Fibroblast of gingiva (primary cell): ENCODE measurements at regions not wholly inside any gene's neighbourhood (a gene's known extent, or its start where the extent isn't known, plus 50 kb on each side); places are given as distances from the start of the nearest gene placed in this dataset.

ENCODE experiments used
- DNase-seq: peaks from one replicate; pipeline ENCODE4 v3.0.0-alpha.2; 2011; ENCODE audit warnings: low read depth

- DNase-seq: no peak
Observed at GRCh38 chr13:48761256-48761655, 107.5 kb downstream of the CYSLTR2 start.

GRCh38 chr13:48769107-48769704, 115.5 kb downstream of the CYSLTR2 start:
- peak; percentile 86 for DNase-seq

DNA sequence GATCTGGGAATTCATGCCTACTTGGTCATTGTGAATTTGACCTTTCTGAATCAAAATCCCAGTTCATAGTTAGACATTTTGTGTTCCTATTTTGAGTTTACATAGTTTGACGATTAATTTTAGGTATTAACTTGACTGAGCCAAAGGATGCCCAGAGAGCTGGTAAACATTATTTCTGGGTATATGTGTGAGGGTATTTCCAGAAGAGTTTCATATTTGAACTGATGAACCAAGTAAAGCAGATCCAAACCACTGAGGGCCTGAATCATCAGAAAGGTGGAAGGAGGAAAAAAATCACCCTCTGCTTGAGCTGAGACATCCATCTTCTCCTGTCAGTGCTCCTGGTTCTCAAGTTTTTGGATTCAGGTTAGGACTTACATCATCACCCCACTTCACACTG, 116.6 kb downstream of the CYSLTR2 start:
- no peak for DNase-seq

DNA sequence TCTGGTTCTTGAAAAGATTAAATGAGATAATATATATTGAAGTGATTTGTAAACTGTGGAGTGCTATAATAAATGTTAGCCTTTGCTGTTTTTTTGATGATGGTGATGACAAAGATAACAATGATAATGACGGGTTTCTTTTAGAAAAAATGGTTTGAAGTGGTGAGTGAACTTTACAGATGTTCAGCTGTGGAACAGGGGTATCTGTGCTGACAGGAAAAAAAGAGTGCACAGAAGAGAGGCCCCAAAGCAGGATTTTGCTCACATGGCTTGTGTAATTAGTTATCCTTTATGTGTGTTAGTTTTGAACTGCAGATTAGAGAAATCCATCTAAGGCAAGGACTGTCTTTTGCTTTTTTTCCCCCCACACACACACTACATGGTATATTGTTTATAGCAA, 119.2 kb downstream of the CYSLTR2 start:
- no peak for DNase-seq

- DNase-seq: peak; percentile 44
Observed at GRCh38 chr13:48773531-48774275, 120.0 kb downstream of the CYSLTR2 start.

DNA sequence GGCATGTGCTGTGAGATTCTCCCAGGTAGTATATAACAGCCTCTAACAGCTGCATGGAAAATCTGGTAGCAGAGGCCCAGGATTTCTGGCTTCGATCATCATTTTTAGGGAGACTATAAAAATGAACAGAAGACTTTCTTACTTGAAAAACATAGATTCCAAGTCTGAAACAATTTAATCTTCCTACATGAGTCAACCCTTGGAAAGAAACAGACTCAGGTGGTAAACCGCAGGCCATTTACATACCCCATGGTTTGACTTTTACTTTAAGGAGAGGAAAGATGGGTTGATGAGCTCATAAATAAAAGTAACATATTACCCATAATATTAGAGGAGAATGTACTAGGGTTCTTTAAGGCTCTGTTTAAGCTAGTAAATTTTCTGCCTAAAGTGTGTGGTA, 121.6 kb downstream of the CYSLTR2 start:
- DNase-seq: no peak

DNA sequence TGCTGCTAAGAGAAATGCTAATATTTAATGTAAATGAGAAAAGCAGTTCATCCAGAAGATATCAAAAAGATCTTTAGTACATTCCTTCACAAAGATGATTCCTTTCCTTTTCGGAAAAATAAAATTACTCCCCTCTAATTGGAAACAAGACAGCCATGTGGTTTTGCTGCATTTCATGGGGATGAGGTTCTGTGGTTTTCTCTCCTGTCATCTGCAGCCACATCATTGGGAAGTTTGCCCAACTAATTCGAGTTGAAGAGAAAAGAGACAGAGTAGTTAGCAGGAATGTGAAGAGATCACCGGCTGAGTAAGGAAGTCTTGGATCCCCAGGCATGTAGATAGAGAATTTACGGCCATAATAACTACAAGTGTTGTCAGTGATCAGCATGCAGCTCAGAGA, 122.1 kb downstream of the CYSLTR2 start:
- peak; percentile 90 for DNase-seq

DNA sequence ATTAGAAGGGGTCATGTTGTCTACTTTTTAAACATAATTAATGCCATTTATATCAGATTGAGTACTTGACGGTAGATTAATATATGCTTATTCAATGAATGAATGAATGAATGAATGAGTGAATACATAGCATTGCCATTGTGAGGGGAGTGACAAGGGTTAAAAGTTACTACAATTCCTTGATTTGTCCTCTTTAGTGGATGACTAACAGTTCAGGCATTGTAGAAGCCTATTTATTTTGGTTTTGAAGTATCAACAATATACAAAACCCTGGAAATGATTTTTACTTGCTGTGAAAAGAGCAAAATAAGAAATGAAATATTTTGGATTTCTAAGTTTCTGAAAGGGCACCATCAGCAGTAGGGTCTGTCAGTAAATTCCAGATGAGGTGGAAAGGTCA, 122.7 kb downstream of the CYSLTR2 start:
- peak; percentile 54 for DNase-seq

- peak; percentile 40 for DNase-seq
Observed at GRCh38 chr13:48778610-48779009, 124.9 kb downstream of the CYSLTR2 start.

GRCh38 chr13:48780713-48781341, 127.1 kb downstream of the CYSLTR2 start:
- DNase-seq: no peak

GRCh38 chr13:48782429-48782840, 128.7 kb downstream of the CYSLTR2 start:
- DNase-seq: peak; percentile 83

- peak; percentile 100 for DNase-seq
Observed at GRCh38 chr13:48783181-48783630, 129.5 kb downstream of the CYSLTR2 start.

DNA sequence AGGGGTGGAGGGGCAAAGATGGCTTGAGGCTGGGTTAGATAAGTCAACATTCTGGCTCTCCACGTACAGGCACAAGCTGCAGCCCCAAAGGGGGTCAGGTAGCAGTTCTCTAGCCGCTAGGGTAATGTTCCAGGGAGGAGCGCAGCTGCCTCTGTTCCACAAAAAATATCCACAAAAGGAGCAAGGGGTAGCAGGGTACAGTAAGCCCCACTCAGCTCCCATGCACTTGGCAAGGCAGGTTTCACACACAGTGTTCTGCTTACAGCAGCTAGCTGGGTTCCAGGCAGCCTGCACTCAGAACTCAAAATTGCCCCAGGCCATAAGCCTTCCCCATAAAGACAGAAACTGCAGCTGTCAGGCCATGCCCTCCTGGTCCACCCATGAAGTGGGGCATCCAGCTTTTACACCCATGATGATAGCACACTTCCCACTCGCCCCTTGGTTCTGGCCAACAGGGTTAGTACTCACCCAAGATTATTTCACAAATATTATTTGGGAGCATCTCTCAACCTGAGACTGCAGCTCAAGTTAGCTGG, 130.0 kb downstream of the CYSLTR2 start:
- DNase-seq: no peak

GRCh38 chr13:48784916-48785548, 131.3 kb downstream of the CYSLTR2 start:
- DNase-seq: peak; percentile 45

DNA sequence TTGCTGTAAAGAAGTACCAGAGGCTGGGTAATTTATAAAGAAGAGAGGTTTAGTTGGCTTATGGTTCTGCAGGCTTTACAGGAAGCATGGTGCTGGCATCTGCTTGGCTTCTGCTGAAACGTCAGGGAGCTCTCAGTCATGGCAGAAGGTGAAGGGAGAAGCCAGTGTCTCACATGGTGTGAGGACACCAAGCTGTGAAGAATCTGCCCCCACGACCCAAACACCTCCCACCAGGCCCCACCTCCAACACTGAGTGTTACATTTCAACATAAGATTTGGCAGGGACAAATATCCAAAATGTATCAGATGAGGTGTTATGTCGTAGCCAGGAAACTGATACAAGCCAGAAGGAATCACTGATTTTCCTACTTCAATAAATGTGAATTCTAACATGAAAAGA, 136.5 kb downstream of the CYSLTR2 start:
- DNase-seq: no peak

DNA sequence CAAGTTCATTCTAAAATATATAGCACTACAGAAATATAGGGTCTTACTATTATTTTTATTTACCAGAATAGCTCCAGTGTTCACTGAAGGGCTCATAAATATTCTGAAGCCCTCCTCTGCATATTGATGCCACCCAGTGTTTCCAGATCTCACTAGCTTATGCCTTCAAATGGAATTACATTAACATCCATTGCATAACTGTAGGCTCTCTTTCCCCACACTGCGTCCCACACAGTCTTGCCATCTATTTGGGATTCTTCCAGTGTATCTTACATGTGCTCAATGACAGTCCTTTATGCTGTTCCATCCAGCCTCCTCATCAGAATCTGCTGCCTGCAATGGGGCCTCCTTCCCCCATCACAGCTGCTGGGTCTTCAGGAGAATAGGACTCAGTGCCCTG, 137.2 kb downstream of the CYSLTR2 start:
- peak; percentile 30 for DNase-seq

- no peak for DNase-seq
Observed at GRCh38 chr13:48797127-48797526, 143.4 kb downstream of the CYSLTR2 start.

DNA sequence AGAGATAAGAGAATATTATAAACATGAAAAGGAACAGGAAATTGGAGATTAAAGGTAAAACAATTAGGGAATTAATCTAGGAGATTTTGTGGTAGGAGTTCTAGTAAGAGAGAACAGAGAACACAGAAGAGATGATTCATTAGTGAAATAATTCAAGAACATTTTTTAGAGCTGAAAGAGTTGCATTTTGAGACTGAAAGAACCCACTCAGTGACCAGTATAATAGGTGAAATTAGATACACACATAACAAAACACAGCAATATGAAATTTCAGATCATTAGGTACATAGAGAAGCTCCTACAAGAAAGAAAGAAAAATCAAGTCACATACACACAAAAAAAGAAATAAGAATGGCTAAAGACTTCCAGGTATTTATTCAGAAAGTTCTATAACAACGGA, 144.0 kb downstream of the CYSLTR2 start:
- DNase-seq: no peak

DNA sequence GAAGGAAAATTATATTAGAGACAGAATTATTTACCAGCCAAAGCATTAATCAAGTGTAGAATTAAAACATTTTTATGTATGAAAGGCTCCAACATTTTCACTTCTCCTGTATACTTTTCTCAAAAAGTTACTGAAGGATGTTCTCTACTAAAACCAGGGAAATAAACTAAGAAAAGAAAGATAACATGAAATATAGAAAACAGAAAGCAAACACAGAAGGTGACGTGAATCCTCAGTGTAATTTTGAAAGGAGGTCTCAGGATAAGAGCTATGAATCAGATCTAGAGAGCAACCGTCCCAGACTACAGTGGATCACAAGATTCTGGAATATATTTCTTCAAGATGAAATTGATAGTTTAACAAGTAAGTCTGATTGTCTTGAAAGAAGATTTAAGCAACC, 144.5 kb downstream of the CYSLTR2 start:
- no peak for DNase-seq

- peak; percentile 94 for DNase-seq
Observed at GRCh38 chr13:48801255-48801654, 147.5 kb downstream of the CYSLTR2 start.

GRCh38 chr13:48804821-48805601, 151.3 kb downstream of the CYSLTR2 start:
- peak; percentile 74 for DNase-seq

DNA sequence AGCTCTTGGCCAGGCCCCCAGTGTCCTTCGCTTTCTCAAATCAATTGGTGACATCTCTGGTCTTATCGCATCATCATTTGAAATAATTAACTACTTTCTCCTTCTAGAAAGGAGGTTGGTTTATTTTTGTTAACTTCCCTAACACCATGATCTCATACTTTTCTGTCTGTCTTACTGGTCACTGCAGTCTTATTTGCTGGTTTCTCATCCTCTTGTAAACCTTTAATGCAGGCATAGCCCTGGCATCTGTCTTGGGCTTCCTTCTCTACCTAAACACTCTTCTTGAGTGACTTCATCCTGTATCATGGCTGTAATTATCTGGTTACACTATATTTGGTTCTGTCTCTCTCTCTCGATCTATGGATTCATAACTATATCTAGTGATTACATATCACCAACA, 152.8 kb downstream of the CYSLTR2 start:
- DNase-seq: no peak
